ENCODE measurements at regions not wholly inside any gene's neighbourhood (a gene's known extent, or its start where the extent isn't known, plus 50 kb on each side); places are given as distances from the start of the nearest gene placed in this dataset.

DNA sequence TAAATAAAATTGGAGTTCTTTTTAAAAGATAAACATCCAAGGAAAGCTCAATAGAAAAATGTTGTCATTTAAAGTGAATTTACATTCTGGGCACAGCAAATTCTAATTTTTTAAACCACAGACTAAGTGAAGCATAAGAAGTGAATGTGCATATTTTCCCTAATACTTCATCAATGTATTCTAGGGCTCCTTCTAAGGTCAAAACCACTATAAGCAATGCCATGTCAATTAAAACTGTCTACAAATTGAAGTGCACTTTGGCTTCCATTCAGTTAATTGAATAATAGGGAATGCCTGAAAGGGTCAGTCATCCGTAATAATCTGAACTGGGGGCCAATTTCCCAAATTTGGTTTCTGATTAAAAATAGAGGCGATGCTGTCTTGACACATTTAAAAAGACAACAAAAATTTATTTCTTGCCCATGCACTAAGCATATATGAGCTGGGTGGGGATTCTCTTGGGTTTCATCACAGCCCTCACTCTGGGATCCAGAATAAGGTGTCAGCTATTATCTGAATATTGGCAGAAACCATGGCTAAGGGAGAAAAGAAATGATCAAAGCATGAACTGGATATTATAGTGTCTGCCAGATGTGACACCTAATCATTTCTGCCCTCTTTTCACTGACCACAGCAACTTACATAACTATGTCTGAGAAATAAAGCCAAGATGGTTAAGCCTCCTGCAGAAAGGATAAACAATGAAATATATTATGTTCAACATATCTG lies 660.6 kb upstream of the B3GALT2 start:
- H3K4me1 ChIP-seq (ENCODE audit: control insufficient read depth in 1 of 2, extremely low read depth in 1 of 2, insufficient read depth in 2 of 2, low read length in 2 of 2) = no peaks in the 10 kb centered on the region
- no peaks in the 10 kb centered on the region for H3K36me3 ChIP-seq (ENCODE audit: control insufficient read depth in 2 of 2, extremely low read depth in 1 of 2, insufficient read depth in 1 of 2, low read length in 1 of 2)
- POLR2A ChIA-PET = interaction anchor here (0.7 kb wide), 2 partner anchors 94 to 137 kb away, joined by 3 to 4 read pairs; no protein-coding TSS in a partner anchor
- H3K4me1 Mint-ChIP-seq = peaks cover 0 to 3% (median 0%) of the 10 kb centered on the region in 3 donors
- H3K4me3 Mint-ChIP-seq = no peak overlapping the region
- peaks cover 0 to 7% (median 0%) of the 10 kb centered on the region in 3 donors for H3K9me3 Mint-ChIP-seq
- H3K27ac Mint-ChIP-seq = no peak overlapping the region
- ATAC-seq (replicated peaks in 1 of 4) (no peak), DNase-seq (no peak)
- no CpG with 5 or more reads among the region's 2 CpGs for WGBS (ENCODE audit: insufficient coverage)
- H3K36me3 Mint-ChIP-seq = no peaks in the 10 kb centered on the region
- H3K27ac ChIP-seq (ENCODE audit: low read length) = no peak overlapping the region
- H3K27me3 ChIP-seq (replicated peaks in 1 of 2; ENCODE audit: control insufficient read depth in 2 of 2, extremely low read depth in 1 of 2, insufficient read depth in 2 of 2, low read length in 1 of 2) = no peaks in the 10 kb centered on the region
- peaks cover 2% of the 10 kb centered on the region for H3K9me3 ChIP-seq
- H3K4me3 ChIP-seq (ENCODE audit: control insufficient read depth in 1 of 2, extremely low read depth in 1 of 2, low read length in 1 of 2) = no peak overlapping the region
- H3K27me3 Mint-ChIP-seq = no peaks in the 10 kb centered on the region
- CTCF ChIA-PET = no interaction called here

DNA sequence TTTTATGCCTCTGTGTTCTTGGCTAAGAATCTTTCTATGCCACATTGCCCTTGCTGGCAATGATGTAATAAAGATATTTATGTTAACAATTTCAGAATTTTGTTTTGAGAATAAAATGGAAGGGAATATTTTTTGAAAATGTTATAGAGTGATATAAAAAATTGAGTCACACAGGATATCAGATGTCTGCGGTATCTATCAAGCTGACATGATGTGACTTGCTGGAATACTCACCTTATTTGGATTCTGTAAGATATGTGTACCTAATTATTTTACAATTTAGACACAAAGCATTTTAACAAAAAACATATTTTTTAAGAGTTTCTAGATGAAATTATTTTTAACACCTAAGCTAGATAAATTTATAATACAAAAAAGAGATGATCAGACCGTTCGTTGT lies 660.0 kb upstream of the B3GALT2 start:
- Histone ChIP-seq H3K4me1 (ENCODE audit: control insufficient read depth in 1 of 2, extremely low read depth in 1 of 2, insufficient read depth in 2 of 2, low read length in 2 of 2) (no peaks in the 10 kb centered on the region), H3K27me3 (replicated peaks in 1 of 2; ENCODE audit: control insufficient read depth in 2 of 2, extremely low read depth in 1 of 2, insufficient read depth in 2 of 2, low read length in 1 of 2) (no peaks in the 10 kb centered on the region), H3K36me3 (ENCODE audit: control insufficient read depth in 2 of 2, extremely low read depth in 1 of 2, insufficient read depth in 1 of 2, low read length in 1 of 2) (no peaks in the 10 kb centered on the region), H3K9me3 (peaks cover 2% of the 10 kb centered on the region), H3K4me3 (ENCODE audit: control insufficient read depth in 1 of 2, extremely low read depth in 1 of 2, low read length in 1 of 2) (no peak overlapping the region), H3K27ac (ENCODE audit: low read length) (no peak overlapping the region)
- Mint-ChIP-seq H3K4me3 (no peak overlapping the region), H3K36me3 (no peaks in the 10 kb centered on the region), H3K27me3 (no peaks in the 10 kb centered on the region), H3K4me1 (peaks cover 0 to 3% (median 0%) of the 10 kb centered on the region in 3 donors), H3K27ac (no peak overlapping the region), H3K9me3 (peaks cover 0 to 7% (median 0%) of the 10 kb centered on the region in 3 donors)
- ATAC-seq (replicated peaks in 1 of 4) (no peak), DNase-seq (no peak)
- ChIA-PET POLR2A (interaction anchor here (0.5 to 0.7 kb wide), 3 partner anchors 95 to 139 kb away, joined by 3 to 4 read pairs (median 3); no protein-coding TSS in a partner anchor), CTCF (no interaction called here)
- WGBS (ENCODE audit: insufficient coverage) = no CpG with 5 or more reads among the region's 3 CpGs

DNA sequence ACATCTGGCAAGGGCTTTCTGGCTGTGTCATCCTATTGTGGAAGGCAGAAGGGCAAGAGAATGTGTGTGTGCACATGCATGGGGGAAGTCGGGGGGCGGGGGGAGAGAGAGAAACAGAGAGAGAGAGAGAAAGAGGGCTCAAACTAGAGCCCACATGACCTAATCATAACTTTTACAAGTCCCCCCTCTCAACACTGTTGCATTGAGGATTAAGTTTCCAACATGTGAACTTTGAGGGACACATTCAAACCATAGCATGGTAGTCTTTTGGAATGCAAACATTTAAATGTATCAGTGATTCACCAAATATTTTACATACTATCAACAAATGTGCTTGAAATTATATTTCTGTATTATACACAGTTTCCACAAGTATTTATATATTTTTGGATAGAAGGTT lies 655.4 kb upstream of the B3GALT2 start:
- H3K4me3 Mint-ChIP-seq = no peak overlapping the region
- no CpG with 5 or more reads among the region's 2 CpGs for WGBS (ENCODE audit: insufficient coverage)
- no peak for DNase-seq
- H3K36me3 Mint-ChIP-seq = no peaks in the 10 kb centered on the region
- no peaks in the 10 kb centered on the region for H3K4me1 ChIP-seq (ENCODE audit: control insufficient read depth in 1 of 2, extremely low read depth in 1 of 2, insufficient read depth in 2 of 2, low read length in 2 of 2)
- no peaks in the 10 kb centered on the region for H3K27me3 ChIP-seq (replicated peaks in 1 of 2; ENCODE audit: control insufficient read depth in 2 of 2, extremely low read depth in 1 of 2, insufficient read depth in 2 of 2, low read length in 1 of 2)
- H3K4me3 ChIP-seq (ENCODE audit: control insufficient read depth in 1 of 2, extremely low read depth in 1 of 2, low read length in 1 of 2) = no peak overlapping the region
- ChIA-PET CTCF (no interaction called here), POLR2A (no interaction called here)
- peaks cover 0 to 7% (median 0%) of the 10 kb centered on the region in 3 donors for H3K9me3 Mint-ChIP-seq
- no peak for ATAC-seq (replicated peaks in 1 of 4)
- peaks cover 0 to 3% (median 0%) of the 10 kb centered on the region in 3 donors for H3K4me1 Mint-ChIP-seq
- peaks cover 2% of the 10 kb centered on the region for H3K9me3 ChIP-seq
- H3K27ac ChIP-seq (ENCODE audit: low read length) = no peak overlapping the region
- H3K27ac Mint-ChIP-seq = no peak overlapping the region
- no peaks in the 10 kb centered on the region for H3K36me3 ChIP-seq (ENCODE audit: control insufficient read depth in 2 of 2, extremely low read depth in 1 of 2, insufficient read depth in 1 of 2, low read length in 1 of 2)
- H3K27me3 Mint-ChIP-seq = no peaks in the 10 kb centered on the region

DNA sequence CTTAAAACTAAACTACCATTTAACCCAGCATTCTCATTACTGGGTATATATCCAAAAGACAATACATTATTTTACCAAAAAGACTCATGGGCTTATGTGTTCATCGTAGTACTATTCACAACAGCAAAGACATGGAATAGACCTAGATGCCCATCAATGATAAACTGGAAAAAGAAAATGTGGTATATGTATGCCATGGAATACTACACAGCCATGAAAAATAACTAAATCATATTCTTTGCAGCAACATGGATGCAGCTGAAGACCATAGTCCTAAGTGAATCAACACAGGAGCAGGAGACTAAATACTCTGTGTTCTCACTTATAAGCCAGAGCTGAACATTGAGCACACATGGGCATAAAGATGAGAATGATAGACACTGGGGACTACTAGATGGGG lies 645.1 kb upstream of the B3GALT2 start:
- Histone ChIP-seq H3K36me3 (ENCODE audit: control insufficient read depth in 2 of 2, extremely low read depth in 1 of 2, insufficient read depth in 1 of 2, low read length in 1 of 2) (no peaks in the 10 kb centered on the region), H3K4me3 (ENCODE audit: control insufficient read depth in 1 of 2, extremely low read depth in 1 of 2, low read length in 1 of 2) (no peak overlapping the region), H3K27ac (ENCODE audit: low read length) (no peak overlapping the region), H3K27me3 (replicated peaks in 1 of 2; ENCODE audit: control insufficient read depth in 2 of 2, extremely low read depth in 1 of 2, insufficient read depth in 2 of 2, low read length in 1 of 2) (no peaks in the 10 kb centered on the region), H3K9me3 (no peaks in the 10 kb centered on the region), H3K4me1 (ENCODE audit: control insufficient read depth in 1 of 2, extremely low read depth in 1 of 2, insufficient read depth in 2 of 2, low read length in 2 of 2) (no peaks in the 10 kb centered on the region)
- DNase-seq (no peak), ATAC-seq (replicated peaks in 1 of 4) (no peak)
- no CpG with 5 or more reads among the region's 1 CpG for WGBS (ENCODE audit: insufficient coverage)
- Mint-ChIP-seq H3K27me3 (no peaks in the 10 kb centered on the region), H3K9me3 (peaks cover 10 to 31% (median 28%) of the 10 kb centered on the region in 3 donors), H3K4me1 (peaks cover 0 to 2% (median 0%) of the 10 kb centered on the region in 3 donors), H3K4me3 (no peak overlapping the region), H3K36me3 (peaks cover 7% of the 10 kb centered on the region), H3K27ac (no peak overlapping the region)
- POLR2A ChIA-PET = no interaction called here
- CTCF ChIA-PET = no interaction called here

DNA sequence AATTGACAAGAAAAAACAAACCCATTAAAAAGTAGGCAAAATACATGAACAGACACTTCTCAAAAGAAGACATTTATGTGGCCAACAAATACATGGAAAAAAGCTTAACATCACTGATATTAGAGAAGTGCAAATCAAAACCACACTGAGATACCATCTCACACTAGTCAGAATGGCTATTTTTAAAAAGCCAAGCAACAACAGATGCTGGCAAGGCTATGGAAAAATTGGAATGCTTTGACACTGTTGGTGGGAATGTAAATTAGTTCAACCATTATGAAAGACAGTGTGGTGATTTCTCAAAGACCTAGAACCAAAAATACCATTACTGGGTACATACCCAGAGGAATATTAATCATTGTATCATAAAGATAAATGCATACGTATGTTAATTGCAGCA lies 641.1 kb upstream of the B3GALT2 start:
- H3K4me3 Mint-ChIP-seq = no peak overlapping the region
- no peaks in the 10 kb centered on the region for H3K27me3 Mint-ChIP-seq
- H3K4me1 Mint-ChIP-seq = no peaks in the 10 kb centered on the region
- ATAC-seq (replicated peaks in 1 of 4) (no peak), DNase-seq (no peak)
- Histone ChIP-seq H3K27me3 (replicated peaks in 1 of 2; ENCODE audit: control insufficient read depth in 2 of 2, extremely low read depth in 1 of 2, insufficient read depth in 2 of 2, low read length in 1 of 2) (no peaks in the 10 kb centered on the region), H3K27ac (ENCODE audit: low read length) (no peak overlapping the region), H3K4me3 (ENCODE audit: control insufficient read depth in 1 of 2, extremely low read depth in 1 of 2, low read length in 1 of 2) (no peak overlapping the region), H3K4me1 (ENCODE audit: control insufficient read depth in 1 of 2, extremely low read depth in 1 of 2, insufficient read depth in 2 of 2, low read length in 2 of 2) (no peaks in the 10 kb centered on the region), H3K36me3 (ENCODE audit: control insufficient read depth in 2 of 2, extremely low read depth in 1 of 2, insufficient read depth in 1 of 2, low read length in 1 of 2) (no peaks in the 10 kb centered on the region), H3K9me3 (no peaks in the 10 kb centered on the region)
- WGBS (ENCODE audit: insufficient coverage) = no CpG with 5 or more reads among the region's 1 CpG
- no peak overlapping the region for H3K27ac Mint-ChIP-seq
- CTCF ChIA-PET = no interaction called here
- POLR2A ChIA-PET = no interaction called here
- H3K36me3 Mint-ChIP-seq = peaks cover 7% of the 10 kb centered on the region
- peaks cover 11 to 39% (median 23%) of the 10 kb centered on the region in 3 donors for H3K9me3 Mint-ChIP-seq

DNA sequence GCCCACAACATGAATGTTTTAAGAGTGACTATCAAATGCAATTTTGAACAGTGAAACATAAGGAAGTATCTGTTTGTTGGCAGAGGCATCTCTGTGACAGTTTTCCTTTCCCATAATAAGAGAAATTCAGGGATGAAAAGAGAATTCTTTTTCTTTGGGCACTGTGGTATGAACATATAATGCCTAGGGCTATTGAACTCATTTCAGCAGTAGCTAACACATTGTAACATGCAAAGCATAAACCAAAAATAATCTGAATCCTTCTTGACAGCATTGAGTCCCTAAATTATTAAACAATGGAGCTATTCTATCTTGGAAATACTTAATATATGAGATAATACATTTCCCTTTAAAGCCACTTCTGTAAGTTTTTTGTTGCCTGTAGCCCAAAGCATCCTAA lies 633.0 kb upstream of the B3GALT2 start:
- Histone ChIP-seq H3K4me3 (ENCODE audit: control insufficient read depth in 1 of 2, extremely low read depth in 1 of 2, low read length in 1 of 2) (no peak overlapping the region), H3K36me3 (ENCODE audit: control insufficient read depth in 2 of 2, extremely low read depth in 1 of 2, insufficient read depth in 1 of 2, low read length in 1 of 2) (no peaks in the 10 kb centered on the region), H3K4me1 (ENCODE audit: control insufficient read depth in 1 of 2, extremely low read depth in 1 of 2, insufficient read depth in 2 of 2, low read length in 2 of 2) (no peaks in the 10 kb centered on the region), H3K27me3 (replicated peaks in 1 of 2; ENCODE audit: control insufficient read depth in 2 of 2, extremely low read depth in 1 of 2, insufficient read depth in 2 of 2, low read length in 1 of 2) (no peaks in the 10 kb centered on the region), H3K27ac (ENCODE audit: low read length) (no peak overlapping the region), H3K9me3 (peaks cover 3% of the 10 kb centered on the region)
- ChIA-PET POLR2A (no interaction called here), CTCF (interaction anchor here (0.6 kb wide), 4 partner anchors 26 to 473 kb away, joined by 3 to 9 read pairs (median 4); no protein-coding TSS in a partner anchor)
- Mint-ChIP-seq H3K9me3 (peaks cover 0 to 10% (median 4%) of the 10 kb centered on the region in 3 donors), H3K27me3 (no peaks in the 10 kb centered on the region), H3K36me3 (no peaks in the 10 kb centered on the region), H3K4me3 (no peak overlapping the region), H3K4me1 (no peaks in the 10 kb centered on the region), H3K27ac (no peak overlapping the region)
- ATAC-seq (replicated peaks in 1 of 4) (no peak), DNase-seq (no peak)

Measured in T-cell (primary cell).